Spleen (tissue), 11 donors: ENCODE measurements at regions not wholly inside any gene's neighbourhood (a gene's known extent, or its start where the extent isn't known, plus 50 kb on each side); places are given as distances from the start of the nearest gene placed in this dataset.
"Not testable (repeated sequence)": the region's sequence is repeated elsewhere in the genome, so short reads cannot be mapped to it uniquely, and the experiment has no call there.

Experiments
- DNase-seq: peaks from one replicate; pipeline ENCODE4 v3.0.0-alpha.2; 2020
- H3K27ac ChIP-seq, 8 donors: fragments of 200-600 bp; sonication (generic) in 7 of 8; 1 replicate in 4 of 8; 2 replicates in 4 of 8; pipeline versions ENCODE4 v1.5.0 to v1.8.0; 2016 to 2021; ENCODE audit warnings: inconsistent platforms in 4 of 8, mild to moderate bottlenecking in 4 of 8, moderate library complexity in 1 of 8
- H3K27me3 ChIP-seq, 7 donors: fragments of 200-600 bp; sonication (generic) in 6 of 7; replicated peaks in 1 of 7; 1 replicate in 4 of 7; 2 replicates in 3 of 7; pipeline versions ENCODE4 v1.5.0 to v1.8.0; 2016 to 2021; ENCODE audit warnings: inconsistent platforms in 3 of 7, mild to moderate bottlenecking in 1 of 7
- H3K36me3 ChIP-seq, 6 donors: fragments of 200-600 bp; sonication (generic) in 5 of 6; 1 replicate in 4 of 6; 2 replicates in 2 of 6; pipeline versions ENCODE4 v1.5.0 to v1.8.0; 2016 to 2021; ENCODE audit warnings: inconsistent platforms in 2 of 6
- H3K4me1 ChIP-seq, 6 donors: fragments of 200-600 bp; sonication (generic) in 5 of 6; 1 replicate in 3 of 6; 2 replicates in 3 of 6; pipeline versions ENCODE4 v1.5.0 to v1.8.0; 2016 to 2021; ENCODE audit warnings: inconsistent platforms in 3 of 6
- H3K4me3 ChIP-seq, 8 donors: fragments of 200-600 bp; sonication (generic) in 7 of 8; 1 replicate in 4 of 8; 2 replicates in 4 of 8; pipeline versions ENCODE4 v1.5.0 to v1.8.0; 2016 to 2021; ENCODE audit warnings: inconsistent platforms in 4 of 8, mild to moderate bottlenecking in 4 of 8, moderate library complexity in 2 of 8
- H3K9me3 ChIP-seq, 8 donors: fragments of 200-600 bp; sonication (generic) in 7 of 8; 1 replicate in 4 of 8; 2 replicates in 4 of 8; pipeline versions ENCODE4 v1.5.0 to v1.8.0; 2016 to 2021; ENCODE audit warnings: inconsistent platforms in 4 of 8
- CTCF ChIP-seq, 11 experiments: fragments of 200-600 bp in 7 of 11; fragments of 450-650 bp in 4 of 11; sonication (generic) in 4 of 11; IDR thresholded peaks in 8 of 11; conservative IDR thresholded peaks in 3 of 11; 1 replicate in 7 of 11; 2 replicates in 4 of 11; pipeline versions ENCODE4 v1.4.0 to v1.8.0; 2016 to 2021; ENCODE audit warnings: antibody characterized with exemption in 11 of 11, inconsistent platforms in 4 of 11, mild to moderate bottlenecking in 1 of 11
- POLR2A ChIP-seq, 3 donors: fragments of 450-650 bp; IDR thresholded peaks; one replicate each; pipeline ENCODE4 v1.5.1; 2017; ENCODE audit warnings: antibody characterized with exemption in 3 of 3, mild to moderate bottlenecking in 1 of 3
- POLR2AphosphoS5 ChIP-seq, 3 donors: sonication (generic); formaldehyde crosslinking; IDR thresholded peaks; one replicate each; pipeline ENCODE4 v1.5.1; 2017; ENCODE audit warnings: antibody characterized with exemption in 3 of 3
- WGBS, 5 donors: extraction: QIAGEN DNeasy Blood & Tissue Kit in 3 of 5; methylation state at CpG; one replicate each; pipeline versions ENCODE4 v1.1.5 to v1.1.7; 2013 to 2018; 5-methylcytosine and 5-hydroxymethylcytosine counted together
- intact Hi-C: fragments of 100-400 bp; cut with DNase I; formaldehyde crosslinking; loops from one replicate; pipeline ENCODE4 v1.15.0; 2023; ENCODE audit warnings: low total_unique reads
- donor health status: healthy with polysubstance abuse.
- donor health status: DM: no; HTN: no; CAD: no; lungs with moderate emphysema.
- donor health status: DM: no; HTN: no; CAD: no.
- donor health status: Bipolar disorder and iron deficiency.
- donor health status: healthy.
- donor health status: DM: no; HTN: no; CAD: no.
- donor health status: DM: yes; HTN: yes; CAD: no.

GRCh38 chr4:26252349-26253025 lies 68.3 kb upstream of the RBPJ start:
- Histone ChIP-seq H3K27ac (no peak overlapping the region), H3K9me3 (no peaks in the 10 kb centered on the region), H3K4me3 (no peak overlapping the region), H3K27me3 (no peaks in the 10 kb centered on the region), H3K4me1 (peaks cover 0 to 5% (median 0%) of the 10 kb centered on the region in 6 donors), H3K36me3 (no peaks in the 10 kb centered on the region)
- DNase-seq = no peak
- intact Hi-C loops = no loop called here
- TF ChIP-seq POLR2A (IDR thresholded peaks at IDR 0.05) (no peak), POLR2AphosphoS5 (IDR thresholded peaks at IDR 0.05) (no peak), CTCF (IDR thresholded peaks at IDR 0.05 in 8 of 11, conservative IDR thresholded peaks at IDR 0.05 in 3 of 11) (no peak)
- 78 to 85% (median 82%) methylated on average over 8 of the region's 8 CpGs for WGBS, 5 donors

- Histone ChIP-seq H3K4me1 (peaks cover 0 to 15% (median 2%) of the 10 kb centered on the region in 6 donors), H3K4me3 (no peak overlapping the region), H3K27me3 (no peaks in the 10 kb centered on the region), H3K9me3 (peaks cover 0 to 3% (median under 1%) of the 10 kb centered on the region in 8 donors), H3K36me3 (no peaks in the 10 kb centered on the region), H3K27ac (no peak overlapping the region)
- intact Hi-C loops = no loop called here
- no peak for DNase-seq
- TF ChIP-seq CTCF (IDR thresholded peaks at IDR 0.05 in 8 of 11, conservative IDR thresholded peaks at IDR 0.05 in 3 of 11) (no peak), POLR2A (IDR thresholded peaks at IDR 0.05) (no peak), POLR2AphosphoS5 (IDR thresholded peaks at IDR 0.05) (no peak)
- WGBS, 5 donors = 76 to 89% (median 84%) methylated on average over 3 of the region's 3 CpGs
These were observed 66.8 kb upstream of the RBPJ start for GRCh38 chr4:26253968-26254367.

GRCh38 chr4:26255989-26256388 lies 64.8 kb upstream of the RBPJ start:
- H3K27me3 ChIP-seq = no peaks in the 10 kb centered on the region
- peak overlapping the region in 1 of 8 donors; percentile 11 for H3K27ac ChIP-seq
- no peak for TF ChIP-seq CTCF (IDR thresholded peaks at IDR 0.05 in 8 of 11, conservative IDR thresholded peaks at IDR 0.05 in 3 of 11)
- no peak overlapping the region for H3K4me3 ChIP-seq
- 55 to 88% (median 73%) methylated on average over 1 of the region's 1 CpG for WGBS, 5 donors
- no peak for DNase-seq
- H3K4me1 ChIP-seq = peaks cover 0 to 16% (median 2%) of the 10 kb centered on the region in 6 donors
- no peaks in the 10 kb centered on the region for H3K36me3 ChIP-seq
- intact Hi-C loops = no loop called here
- peaks cover 0 to 8% (median 3%) of the 10 kb centered on the region in 8 donors for H3K9me3 ChIP-seq

- H3K9me3 ChIP-seq, H3K4me3 ChIP-seq, intact Hi-C loops, H3K36me3 ChIP-seq, H3K27me3 ChIP-seq, DNase-seq: not testable (repeated sequence)
- Histone ChIP-seq H3K27ac (peak overlapping the region in 5 of 8 donors; percentile 29 to 75 (median 72)), H3K4me1 (peaks cover 0 to 19% (median 5%) of the 10 kb centered on the region in 6 donors)
- WGBS, 5 donors = 85 to 96% (median 90%) methylated on average over 2 of the region's 2 CpGs
These were observed 63.4 kb upstream of the RBPJ start for GRCh38 chr4:26257444-26257843.
